Calu3 (cell line): ENCODE measurements at regions not wholly inside any gene's neighbourhood (a gene's known extent, or its start where the extent isn't known, plus 50 kb on each side); places are given as distances from the start of the nearest gene placed in this dataset.

Experiments used
- BruUV-seq: library from RNA; stranded (reverse); fragments of 400-500 nt; replicated peaks from 2 replicates; lab custom pipeline; 2021; lab: Mats Ljungman, UMichigan
- CTCF ChIA-PET: fragments of 300-600 bp; sonication (Branson Sonifier 250); formaldehyde crosslinking; loops from one replicate; lab custom pipeline; 2022; ENCODE audit warnings: antibody characterized with exemption; lab: Charles Lee
- DNase-seq: peaks from one replicate; pipeline ENCODE4 v3.0.0; 2022
- H3K27ac Mint-ChIP-seq: one replicate; pipeline ENCODE4 v1.8.0; 2022; ENCODE audit warnings: mixed read lengths; ENCODE audit not compliant: unreplicated experiment
- H3K27me3 Mint-ChIP-seq: one replicate; pipeline ENCODE4 v1.8.0; 2022; ENCODE audit warnings: mixed read lengths; ENCODE audit not compliant: unreplicated experiment
- H3K36me3 Mint-ChIP-seq: one replicate; pipeline ENCODE4 v1.8.0; 2022; ENCODE audit warnings: mild to moderate bottlenecking, moderate library complexity, mixed read lengths; ENCODE audit not compliant: insufficient read depth, unreplicated experiment
- H3K4me1 Mint-ChIP-seq: one replicate; pipeline ENCODE4 v1.8.0; 2022; ENCODE audit warnings: mild to moderate bottlenecking, low read depth, mixed read lengths; ENCODE audit not compliant: unreplicated experiment
- H3K4me3 Mint-ChIP-seq: one replicate; pipeline ENCODE4 v1.8.0; 2022; ENCODE audit warnings: mild to moderate bottlenecking, low read depth, moderate library complexity, mixed read lengths; ENCODE audit not compliant: unreplicated experiment
- H3K9me3 Mint-ChIP-seq: one replicate; pipeline ENCODE4 v1.8.0; 2022; ENCODE audit warnings: low read depth, mixed read lengths; ENCODE audit not compliant: unreplicated experiment
- CTCF ChIP-seq: fragments of 200-600 bp; IDR thresholded peaks from one replicate; pipeline ENCODE4 v1.8.0; 2022; ENCODE audit warnings: antibody characterized with exemption; ENCODE audit not compliant: unreplicated experiment
- intact Hi-C: fragments of 100-400 bp; cut with micrococcal nuclease; formaldehyde crosslinking; loops from one replicate; pipeline ENCODE4 v1.10.0; 2022; ENCODE audit not compliant: unreplicated experiment

- no peak for DNase-seq
- no peak for TF ChIP-seq CTCF
- H3K27me3 Mint-ChIP-seq: peaks cover 12% of the 10 kb centered on the region
- peaks cover 15% of the 10 kb centered on the region for H3K4me1 Mint-ChIP-seq
- BruUV-seq: no TSS peak
- H3K36me3 Mint-ChIP-seq: no peaks in the 10 kb centered on the region
- intact Hi-C loops: loop anchor here (10.0 kb wide), 1 partner anchor 105 kb away; no protein-coding TSS in a partner anchor
- H3K9me3 Mint-ChIP-seq: no peaks in the 10 kb centered on the region
- H3K4me3 Mint-ChIP-seq: no peak overlapping the region
- H3K27ac Mint-ChIP-seq: no peak overlapping the region
- CTCF ChIA-PET: no interaction called here
These were observed 241.1 kb upstream of the RAB4A start for GRCh38 chr1:229029879-229030235.

- CTCF ChIA-PET: no interaction called here
- H3K4me1 Mint-ChIP-seq: peaks cover 12% of the 10 kb centered on the region
- no peak overlapping the region for H3K4me3 Mint-ChIP-seq
- peaks cover 12% of the 10 kb centered on the region for H3K27me3 Mint-ChIP-seq
- intact Hi-C loops: no loop called here
- no peak for DNase-seq
- H3K9me3 Mint-ChIP-seq: no peaks in the 10 kb centered on the region
- no TSS peak for BruUV-seq
- H3K27ac Mint-ChIP-seq: no peak overlapping the region
- no peaks in the 10 kb centered on the region for H3K36me3 Mint-ChIP-seq
- TF ChIP-seq CTCF: no peak
These were observed 240.3 kb upstream of the RAB4A start for GRCh38 chr1:229030630-229031029.

GRCh38 chr1:229031061-229031460, 239.8 kb upstream of the RAB4A start:
- no peak overlapping the region for H3K4me3 Mint-ChIP-seq
- CTCF ChIA-PET: no interaction called here

GRCh38 chr1:229031481-229032341, 239.2 kb upstream of the RAB4A start:
- TF ChIP-seq CTCF: no peak
- peaks cover 12% of the 10 kb centered on the region for H3K4me1 Mint-ChIP-seq
- H3K27ac Mint-ChIP-seq: no peak overlapping the region
- H3K36me3 Mint-ChIP-seq: no peaks in the 10 kb centered on the region
- no peak for DNase-seq
- H3K27me3 Mint-ChIP-seq: peaks cover 12% of the 10 kb centered on the region
- no peaks in the 10 kb centered on the region for H3K9me3 Mint-ChIP-seq
- CTCF ChIA-PET: no interaction called here
- BruUV-seq: no TSS peak
- H3K4me3 Mint-ChIP-seq: no peak overlapping the region
- intact Hi-C loops: no loop called here

More at GRCh38 chr1:229031061-229031460, 239.8 kb upstream of the RAB4A start:
- BruUV-seq: no TSS peak
- Mint-ChIP-seq H3K4me1 (peaks cover 12% of the 10 kb centered on the region), H3K36me3 (no peaks in the 10 kb centered on the region), H3K27me3 (peaks cover 12% of the 10 kb centered on the region), H3K27ac (no peak overlapping the region), H3K9me3 (no peaks in the 10 kb centered on the region)
- no peak for DNase-seq
- intact Hi-C loops: no loop called here
- TF ChIP-seq CTCF: no peak
